Stimulated activated naive CD4-positive, alpha-beta T cell treated with Interleukin-2 at 50 U/mL for 16 hours (primary cell): ENCODE measurements at regions not wholly inside any gene's neighbourhood (a gene's known extent, or its start where the extent isn't known, plus 50 kb on each side); places are given as distances from the start of the nearest gene placed in this dataset.

Experiments
- DNase-seq: peaks from one replicate; lab custom pipeline; 2025; lab: John Stamatoyannopoulos, UW

- DNase-seq = no peak
These were observed 671.4 kb downstream of the ZNF674 start for GRCh38 chrX:45873781-45874180.

- DNase-seq = no peak
These were observed 671.8 kb upstream of the DIPK2B start for GRCh38 chrX:45872480-45872879.

GRCh38 chrX:45868425-45868824, 667.7 kb upstream of the DIPK2B start:
- DNase-seq = no peak

DNA sequence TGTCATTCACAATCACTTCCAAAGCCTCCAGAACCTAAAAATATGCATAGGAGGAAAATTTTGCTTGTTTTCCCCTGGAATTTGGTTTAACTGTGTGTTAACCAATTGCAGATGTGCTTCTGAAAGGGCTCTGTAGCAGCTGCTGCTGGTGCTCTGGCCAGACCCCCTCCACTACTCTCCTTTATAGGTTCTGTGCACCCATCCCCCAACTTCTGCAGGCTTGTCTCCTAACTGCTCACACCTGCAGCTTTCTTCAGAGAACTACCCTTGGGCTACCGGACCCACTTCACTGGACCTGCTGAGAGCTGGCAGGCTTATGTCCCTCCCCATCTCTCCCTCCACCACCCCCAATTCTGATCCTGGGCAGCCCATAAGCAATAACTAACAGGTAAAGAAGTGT, 662.1 kb upstream of the DIPK2B start:
- DNase-seq = no peak

- no peak for DNase-seq
These were observed 659.8 kb upstream of the DIPK2B start for GRCh38 chrX:45860450-45860849.

- no peak for DNase-seq
These were observed 658.7 kb upstream of the DIPK2B start for GRCh38 chrX:45859407-45859806.

GRCh38 chrX:45852884-45853283, 652.2 kb upstream of the DIPK2B start:
- no peak for DNase-seq

DNA sequence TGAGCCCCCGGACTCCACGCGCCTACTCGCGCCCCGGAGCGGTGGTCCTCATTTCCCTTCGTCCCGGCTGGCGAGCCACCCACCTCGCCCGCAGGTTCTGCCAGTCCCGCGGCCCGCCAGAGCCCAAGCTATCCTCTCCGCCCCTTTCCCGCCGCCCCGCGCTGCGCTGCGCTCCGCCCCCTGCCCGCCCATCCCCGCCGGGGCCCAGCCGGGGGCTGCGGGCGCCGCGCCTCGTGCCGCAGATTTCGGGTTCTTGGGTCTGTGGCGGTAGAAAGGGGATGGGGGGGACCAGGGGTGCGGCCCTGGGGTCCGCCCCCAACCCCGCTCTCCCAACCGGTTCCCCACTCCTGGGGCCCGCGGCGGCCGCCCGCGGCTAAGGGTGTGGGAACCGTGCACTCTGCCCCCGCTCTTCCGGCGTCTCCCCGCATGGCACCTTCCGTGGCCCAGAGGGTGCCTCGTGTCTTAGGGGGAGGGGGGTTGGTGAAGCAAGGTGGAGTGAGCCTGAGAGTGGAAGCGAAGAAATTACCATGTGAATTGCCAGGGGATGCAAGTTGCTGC, 650.8 kb upstream of the DIPK2B start:
- DNase-seq = peak; percentile 64

- DNase-seq = peak; percentile 20
These were observed 650.2 kb upstream of the DIPK2B start for GRCh38 chrX:45850775-45851433.

- peak; percentile 20 for DNase-seq
These were observed 649.6 kb upstream of the DIPK2B start for GRCh38 chrX:45850197-45850774.

DNA sequence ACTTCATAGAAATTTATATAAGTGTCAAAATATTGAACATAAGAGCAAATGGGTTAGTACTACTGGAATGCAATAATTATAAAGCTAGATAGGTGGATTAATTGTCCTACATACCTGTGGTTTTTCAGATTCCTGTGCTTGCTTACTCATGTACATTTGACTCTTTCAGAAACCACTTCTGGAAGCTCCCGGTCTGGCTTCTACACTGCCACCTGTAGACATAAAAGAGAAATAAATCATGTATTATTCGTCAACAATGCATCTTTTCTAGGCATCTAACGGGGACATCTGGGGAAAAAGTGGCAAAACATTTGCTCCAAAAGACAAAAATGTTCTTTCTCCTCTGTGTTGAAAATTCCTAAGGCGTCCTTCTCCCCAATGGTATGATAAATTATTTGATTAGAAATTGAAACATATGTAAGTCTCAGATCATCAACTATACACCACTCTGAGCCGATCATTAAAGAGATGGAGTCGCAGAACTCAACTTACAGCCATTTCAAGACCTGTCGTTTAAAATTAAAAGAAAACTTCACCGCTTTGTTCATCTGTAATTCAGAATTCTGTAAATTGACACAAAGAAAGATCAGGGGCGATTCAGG, 648.7 kb upstream of the DIPK2B start:
- DNase-seq = no peak

- no peak for DNase-seq
These were observed 647.3 kb upstream of the DIPK2B start for GRCh38 chrX:45847961-45848360.

GRCh38 chrX:45846328-45846727, 645.7 kb upstream of the DIPK2B start:
- no peak for DNase-seq

- no peak for DNase-seq
These were observed 644.5 kb upstream of the DIPK2B start for GRCh38 chrX:45845142-45845541.

GRCh38 chrX:45843518-45843917, 642.8 kb upstream of the DIPK2B start:
- DNase-seq = no peak

GRCh38 chrX:45842926-45843315, 642.2 kb upstream of the DIPK2B start:
- DNase-seq = no peak

GRCh38 chrX:45842207-45842925, 641.7 kb upstream of the DIPK2B start:
- DNase-seq = no peak

GRCh38 chrX:45840411-45840950, 639.8 kb upstream of the DIPK2B start:
- no peak for DNase-seq

DNA sequence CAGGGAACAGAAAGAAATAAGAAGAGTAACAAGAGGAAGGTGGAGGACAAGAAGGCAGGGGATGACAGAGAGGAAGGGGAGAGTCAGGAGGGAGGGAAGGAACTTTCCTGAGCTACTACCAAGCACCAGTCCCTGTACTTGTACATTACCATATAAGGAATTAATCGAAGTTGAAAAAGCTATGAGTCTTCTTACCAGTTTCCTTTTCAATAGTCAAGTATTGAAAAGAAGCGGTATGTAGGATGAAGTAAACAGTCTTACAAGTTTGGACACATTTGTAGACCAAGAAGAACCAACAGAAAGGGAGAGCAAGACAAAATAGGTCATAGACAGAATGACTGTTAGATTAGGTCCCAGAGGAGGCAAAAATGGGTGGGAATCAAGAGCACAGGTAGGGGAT, 629.7 kb upstream of the DIPK2B start:
- no peak for DNase-seq

- DNase-seq = peak; percentile 63
These were observed 623.8 kb upstream of the DIPK2B start for GRCh38 chrX:45824471-45824870.

DNA sequence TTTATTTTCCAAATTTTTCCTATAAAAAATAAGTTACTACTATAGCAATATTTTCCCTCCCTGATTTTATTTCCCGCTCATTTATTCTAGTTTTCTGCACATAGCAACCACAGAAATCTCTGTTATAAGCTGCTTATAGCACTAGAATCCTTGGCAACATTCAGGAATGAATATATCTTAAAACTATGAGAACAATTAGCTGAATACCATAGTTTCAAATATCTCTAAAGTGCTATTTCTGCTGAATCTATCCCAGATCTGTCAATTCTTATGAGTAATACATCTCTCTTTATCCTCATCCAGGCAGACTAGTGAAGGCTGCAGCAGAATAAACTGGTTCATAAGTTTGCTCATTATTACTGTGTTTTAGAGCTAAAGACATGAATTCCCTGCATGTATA, 622.9 kb upstream of the DIPK2B start:
- DNase-seq = no peak

DNA sequence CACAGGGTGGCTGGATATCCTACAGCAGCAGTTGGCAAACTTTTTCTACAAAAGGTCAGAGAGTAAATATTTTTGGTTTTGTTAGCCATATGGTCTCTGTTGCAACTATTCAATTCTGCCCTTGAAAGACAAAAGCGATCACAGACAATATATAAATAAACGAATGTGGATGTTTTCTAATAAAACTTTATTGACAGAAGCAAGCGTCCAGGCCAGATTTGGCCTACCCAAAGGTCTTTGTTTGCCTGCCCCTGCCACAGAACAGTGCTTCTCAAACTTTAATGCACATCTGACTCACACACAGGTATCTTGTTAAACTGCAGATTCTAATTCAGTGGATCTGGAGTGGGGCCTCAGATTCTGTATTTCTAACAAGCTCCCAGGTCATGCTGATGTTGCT, 621.4 kb upstream of the DIPK2B start:
- DNase-seq = no peak
